ENCODE measurements at regions not wholly inside any gene's neighbourhood (a gene's known extent, or its start where the extent isn't known, plus 50 kb on each side); places are given as distances from the start of the nearest gene placed in this dataset.

DNA sequence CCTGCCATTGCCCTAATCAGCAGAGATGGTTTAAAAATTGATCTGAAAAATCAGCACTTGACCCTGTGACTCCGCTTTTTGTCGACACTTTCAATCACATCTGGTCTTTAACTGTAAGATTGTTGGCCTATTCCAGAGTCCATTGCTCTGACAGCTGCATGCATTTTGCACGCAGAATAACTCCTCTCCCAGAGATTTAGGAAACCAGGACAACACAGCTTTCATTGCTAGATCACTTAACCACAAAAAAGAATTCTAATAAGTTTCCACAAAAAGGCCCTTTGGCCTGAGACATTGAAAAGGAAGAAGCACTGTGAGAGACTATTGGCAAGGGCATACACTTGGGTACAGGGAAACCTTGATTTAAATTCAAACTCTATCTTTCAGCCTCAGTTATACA lies 373.1 kb downstream of the TGFB2 start:
- TF ChIP-seq EZH2 (optimal IDR thresholded peaks at IDR 0.05; ENCODE audit: low read depth, low read length) (no peak), EZH2phosphoT487 (IDR thresholded peaks at IDR 0.05; ENCODE audit: low read length) (no peak)
- TF ChIP-seq, protein P1, sequence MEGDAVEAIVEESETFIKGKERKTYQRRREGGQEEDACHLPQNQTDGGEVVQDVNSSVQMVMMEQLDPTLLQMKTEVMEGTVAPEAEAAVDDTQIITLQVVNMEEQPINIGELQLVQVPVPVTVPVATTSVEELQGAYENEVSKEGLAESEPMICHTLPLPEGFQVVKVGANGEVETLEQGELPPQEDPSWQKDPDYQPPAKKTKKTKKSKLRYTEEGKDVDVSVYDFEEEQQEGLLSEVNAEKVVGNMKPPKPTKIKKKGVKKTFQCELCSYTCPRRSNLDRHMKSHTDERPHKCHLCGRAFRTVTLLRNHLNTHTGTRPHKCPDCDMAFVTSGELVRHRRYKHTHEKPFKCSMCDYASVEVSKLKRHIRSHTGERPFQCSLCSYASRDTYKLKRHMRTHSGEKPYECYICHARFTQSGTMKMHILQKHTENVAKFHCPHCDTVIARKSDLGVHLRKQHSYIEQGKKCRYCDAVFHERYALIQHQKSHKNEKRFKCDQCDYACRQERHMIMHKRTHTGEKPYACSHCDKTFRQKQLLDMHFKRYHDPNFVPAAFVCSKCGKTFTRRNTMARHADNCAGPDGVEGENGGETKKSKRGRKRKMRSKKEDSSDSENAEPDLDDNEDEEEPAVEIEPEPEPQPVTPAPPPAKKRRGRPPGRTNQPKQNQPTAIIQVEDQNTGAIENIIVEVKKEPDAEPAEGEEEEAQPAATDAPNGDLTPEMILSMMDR (IDR thresholded peaks at IDR 0.05; ENCODE audit: low read length) = no peak

Measured in MM.1S (cell line).